Left ventricle myocardium inferior (tissue), 1 donor: ENCODE measurements at regions not wholly inside any gene's neighbourhood (a gene's known extent, or its start where the extent isn't known, plus 50 kb on each side); places are given as distances from the start of the nearest gene placed in this dataset.

ENCODE experiments used
- DNase-seq: peaks from one replicate; pipeline ENCODE4 v3.0.0-alpha.2; 2020
- H3K27ac ChIP-seq: fragments of 200-600 bp; replicated peaks from 2 replicates; pipeline ENCODE4 v1.8.0; 2021
- H3K27me3 ChIP-seq: fragments of 200-600 bp; 2 replicates; pipeline ENCODE4 v1.8.0; 2021; ENCODE audit warnings: low read depth
- H3K36me3 ChIP-seq: fragments of 200-600 bp; 2 replicates; pipeline ENCODE4 v1.8.0; 2021
- H3K4me1 ChIP-seq: fragments of 200-600 bp; 2 replicates; pipeline ENCODE4 v1.8.0; 2021
- H3K4me3 ChIP-seq: fragments of 200-600 bp; 2 replicates; pipeline ENCODE4 v1.8.0; 2021; ENCODE audit warnings: mild to moderate bottlenecking, moderate library complexity
- H3K9me3 ChIP-seq: fragments of 200-600 bp; replicated peaks from 2 replicates; pipeline ENCODE4 v1.8.0; 2021
- intact Hi-C: fragments of 100-400 bp; cut with micrococcal nuclease; formaldehyde crosslinking; loops from one replicate; pipeline ENCODE4 v1.11.0; 2022
- TF ChIP-seq, protein P1 (sequence below): fragments of 200-600 bp; IDR thresholded peaks from 2 replicates; pipeline ENCODE4 v1.8.0; 2021; ENCODE audit warnings: antibody characterized with exemption, mild to moderate bottlenecking, borderline replicate concordance
- donor health status: DM: no; HTN: yes; CAD: no; lungs with severe emphysema.

DNA sequence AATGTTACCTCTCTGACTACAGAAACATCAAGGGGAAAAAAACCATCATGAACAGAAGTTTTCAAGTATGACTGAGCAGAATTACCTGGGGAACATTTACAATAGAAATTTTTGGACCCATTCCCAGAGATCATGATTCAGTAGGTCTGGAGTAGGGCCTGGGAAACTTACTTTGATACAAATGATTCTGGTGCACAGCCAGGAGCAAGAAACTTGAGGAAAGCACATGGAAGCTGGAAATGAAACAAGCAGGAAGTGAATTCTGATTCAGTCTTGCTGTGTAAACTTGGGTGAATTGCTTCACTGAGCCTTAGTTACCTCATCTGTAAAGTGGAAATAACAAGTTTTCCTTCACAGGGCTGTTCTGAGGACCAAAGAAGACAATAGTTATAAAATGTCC lies 192.5 kb upstream of the TAPT1 start:
- peaks cover 6% of the 10 kb centered on the region for H3K9me3 ChIP-seq
- no peaks in the 10 kb centered on the region for H3K36me3 ChIP-seq
- no peaks in the 10 kb centered on the region for H3K27me3 ChIP-seq
- H3K27ac ChIP-seq: peak overlapping the region; percentile 2
- H3K4me1 ChIP-seq: no peaks in the 10 kb centered on the region
- no peak overlapping the region for H3K4me3 ChIP-seq
- intact Hi-C loops: no loop called here
- TF ChIP-seq, protein P1, sequence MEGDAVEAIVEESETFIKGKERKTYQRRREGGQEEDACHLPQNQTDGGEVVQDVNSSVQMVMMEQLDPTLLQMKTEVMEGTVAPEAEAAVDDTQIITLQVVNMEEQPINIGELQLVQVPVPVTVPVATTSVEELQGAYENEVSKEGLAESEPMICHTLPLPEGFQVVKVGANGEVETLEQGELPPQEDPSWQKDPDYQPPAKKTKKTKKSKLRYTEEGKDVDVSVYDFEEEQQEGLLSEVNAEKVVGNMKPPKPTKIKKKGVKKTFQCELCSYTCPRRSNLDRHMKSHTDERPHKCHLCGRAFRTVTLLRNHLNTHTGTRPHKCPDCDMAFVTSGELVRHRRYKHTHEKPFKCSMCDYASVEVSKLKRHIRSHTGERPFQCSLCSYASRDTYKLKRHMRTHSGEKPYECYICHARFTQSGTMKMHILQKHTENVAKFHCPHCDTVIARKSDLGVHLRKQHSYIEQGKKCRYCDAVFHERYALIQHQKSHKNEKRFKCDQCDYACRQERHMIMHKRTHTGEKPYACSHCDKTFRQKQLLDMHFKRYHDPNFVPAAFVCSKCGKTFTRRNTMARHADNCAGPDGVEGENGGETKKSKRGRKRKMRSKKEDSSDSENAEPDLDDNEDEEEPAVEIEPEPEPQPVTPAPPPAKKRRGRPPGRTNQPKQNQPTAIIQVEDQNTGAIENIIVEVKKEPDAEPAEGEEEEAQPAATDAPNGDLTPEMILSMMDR: no peak
- DNase-seq: no peak

DNA sequence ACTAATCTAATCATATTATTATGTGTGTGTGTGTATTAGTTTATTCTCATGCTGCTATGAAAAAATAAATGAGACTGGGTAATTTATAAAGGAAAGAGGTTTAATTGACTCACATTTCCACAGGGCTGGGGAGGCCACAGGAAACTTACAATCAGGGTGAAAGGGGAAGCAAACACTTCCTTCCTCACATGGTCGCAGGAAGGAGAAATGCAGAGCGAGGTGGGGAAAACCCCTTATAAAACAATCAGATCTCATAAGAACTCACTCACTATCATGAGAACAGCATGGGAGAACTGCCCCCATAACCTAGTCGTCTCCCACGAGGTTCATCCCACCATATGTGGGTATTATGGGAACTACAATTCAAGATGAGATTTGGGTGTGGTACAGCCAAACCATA lies 190.9 kb upstream of the TAPT1 start:
- Histone ChIP-seq H3K4me3 (no peak overlapping the region), H3K36me3 (no peaks in the 10 kb centered on the region), H3K27ac (no peak overlapping the region), H3K9me3 (peaks cover 6% of the 10 kb centered on the region), H3K4me1 (no peaks in the 10 kb centered on the region), H3K27me3 (no peaks in the 10 kb centered on the region)
- no peak for DNase-seq
- TF ChIP-seq, protein P1: no peak
- intact Hi-C loops: no loop called here

DNA sequence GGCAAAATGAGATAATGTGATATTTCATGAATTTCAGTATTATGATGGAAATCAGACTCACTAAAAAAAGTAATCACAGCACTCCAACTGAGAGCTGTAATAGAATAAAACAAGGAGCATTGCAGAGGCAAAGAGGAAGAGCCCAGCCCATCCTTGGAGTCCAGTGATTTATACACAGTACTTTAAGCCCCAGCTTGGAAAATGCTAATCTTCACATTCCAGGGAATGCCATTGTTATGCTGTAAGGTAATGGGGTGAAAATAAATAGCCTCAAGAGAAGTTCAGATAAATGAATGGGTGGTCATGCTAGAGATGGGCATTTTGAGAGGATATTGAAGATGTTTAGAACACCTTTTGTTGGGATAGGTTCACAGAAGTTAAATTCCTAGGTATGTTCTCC lies 190.3 kb upstream of the TAPT1 start:
- no peak for DNase-seq

DNA sequence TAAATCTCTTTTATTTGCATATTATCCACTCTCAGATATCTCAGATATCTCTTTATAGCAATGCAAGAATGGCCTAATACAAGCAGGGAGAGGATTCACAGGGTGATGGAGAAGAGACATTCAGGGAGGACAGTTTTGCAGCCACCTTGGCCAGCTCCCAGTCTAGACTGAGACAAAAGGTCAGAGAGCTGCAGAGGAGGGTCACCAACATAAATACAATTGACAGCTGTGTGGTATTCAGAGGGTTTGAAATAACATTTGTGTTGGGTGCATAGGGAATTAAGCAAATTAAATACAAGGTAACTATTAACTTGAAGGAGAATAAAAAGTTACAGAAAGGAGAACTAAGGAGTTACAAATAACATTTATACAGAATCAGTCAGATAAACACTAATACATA lies 189.5 kb upstream of the TAPT1 start:
- no peak overlapping the region for H3K27ac ChIP-seq
- H3K27me3 ChIP-seq: no peaks in the 10 kb centered on the region
- no peaks in the 10 kb centered on the region for H3K36me3 ChIP-seq
- intact Hi-C loops: no loop called here
- TF ChIP-seq, protein P1: no peak
- no peaks in the 10 kb centered on the region for H3K4me1 ChIP-seq
- peaks cover 6% of the 10 kb centered on the region for H3K9me3 ChIP-seq
- no peak overlapping the region for H3K4me3 ChIP-seq
- no peak for DNase-seq

More for the DNA sequence above, 190.3 kb upstream of the TAPT1 start:
- Histone ChIP-seq H3K36me3 (no peaks in the 10 kb centered on the region), H3K4me1 (no peaks in the 10 kb centered on the region), H3K9me3 (peaks cover 6% of the 10 kb centered on the region), H3K27ac (no peak overlapping the region), H3K27me3 (no peaks in the 10 kb centered on the region), H3K4me3 (no peak overlapping the region)
- intact Hi-C loops: no loop called here
- TF ChIP-seq, protein P1: no peak

DNA sequence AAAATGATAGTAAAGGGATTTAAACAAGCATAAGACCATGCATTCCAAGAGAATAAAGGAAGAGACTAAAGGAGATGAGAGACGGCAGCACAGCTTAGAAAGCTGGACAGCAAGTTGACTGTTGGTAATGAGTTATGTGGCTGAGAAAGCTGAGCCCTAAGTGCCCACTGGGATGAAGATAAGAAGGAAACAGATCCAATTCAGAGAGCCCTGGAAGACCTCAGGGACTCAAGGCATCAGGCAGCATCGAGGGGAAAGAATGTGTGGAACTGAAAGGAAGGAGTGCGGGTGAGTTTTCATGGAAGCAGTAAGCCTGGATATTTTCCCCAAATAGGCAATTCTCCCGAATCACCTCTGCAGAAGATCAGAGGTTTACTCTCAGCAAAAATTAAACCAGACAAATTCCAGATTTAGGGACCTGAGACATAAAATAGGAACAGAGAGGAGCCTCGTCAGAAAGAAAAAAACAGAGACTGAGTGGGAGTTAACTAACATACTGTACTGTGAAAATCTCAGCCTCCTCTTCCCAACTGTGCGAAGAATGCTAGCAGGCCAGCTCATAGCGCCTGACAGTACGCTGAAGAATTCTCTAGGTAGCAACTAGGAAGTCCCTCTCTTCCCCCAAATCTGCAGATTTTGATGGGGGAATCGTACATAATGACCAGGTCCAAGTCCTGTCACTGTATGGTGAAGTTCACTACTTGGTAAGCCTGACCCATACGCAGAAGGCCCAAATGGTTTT lies 187.7 kb upstream of the TAPT1 start:
- no peaks in the 10 kb centered on the region for H3K4me1 ChIP-seq
- H3K36me3 ChIP-seq: no peaks in the 10 kb centered on the region
- no peak for DNase-seq
- H3K27ac ChIP-seq: no peak overlapping the region
- TF ChIP-seq, protein P1: no peak
- peaks cover 2% of the 10 kb centered on the region for H3K9me3 ChIP-seq
- intact Hi-C loops: no loop called here
- no peaks in the 10 kb centered on the region for H3K27me3 ChIP-seq
- no peak overlapping the region for H3K4me3 ChIP-seq
